Osteoblast (primary cell): ENCODE measurements at regions not wholly inside any gene's neighbourhood (a gene's known extent, or its start where the extent isn't known, plus 50 kb on each side); places are given as distances from the start of the nearest gene placed in this dataset.
"Not testable (repeated sequence)": the region's sequence is repeated elsewhere in the genome, so short reads cannot be mapped to it uniquely, and the experiment has no call there.

Experiments used
- DNase-seq: peaks from one replicate; pipeline ENCODE4 v3.0.0; 2011; ENCODE audit warnings: low spot score, mixed read lengths; ENCODE audit not compliant: insufficient read length; ENCODE audit errors: missing footprints
- H2AFZ ChIP-seq: 2 replicates; pipeline ENCODE4 v1.6.0; 2011; ENCODE audit warnings: mild to moderate bottlenecking, low read length
- H3K27ac ChIP-seq: 2 replicates; pipeline ENCODE4 v1.5.1; 2011; ENCODE audit warnings: mild to moderate bottlenecking, low read depth, low read length, moderate library complexity
- H3K27me3 ChIP-seq: 2 replicates; pipeline ENCODE4 v1.6.0; 2012; ENCODE audit warnings: mild to moderate bottlenecking, control low read depth, inconsistent platforms, low read length, moderate library complexity; ENCODE audit not compliant: insufficient read depth
- H3K36me3 ChIP-seq: 2 replicates; pipeline ENCODE4 v1.5.1; 2011; ENCODE audit warnings: mild to moderate bottlenecking, low read length, control low read depth, moderate library complexity; ENCODE audit not compliant: insufficient read depth
- H3K4me1 ChIP-seq: 2 replicates; pipeline ENCODE4 v1.5.1; 2011; ENCODE audit warnings: mild to moderate bottlenecking, low read length, control low read depth, moderate library complexity; ENCODE audit not compliant: insufficient read depth
- H3K4me2 ChIP-seq: 2 replicates; pipeline ENCODE4 v1.6.0; 2011; ENCODE audit warnings: mild to moderate bottlenecking, low read length; ENCODE audit not compliant: insufficient read depth
- H3K4me3 ChIP-seq: fragments of 200-600 bp; sonication (generic); 3 replicates; pipeline ENCODE4 v1.5.1; 2012; ENCODE audit warnings: mild to moderate bottlenecking, low read length, inconsistent platforms; ENCODE audit not compliant: insufficient read depth
- H3K79me2 ChIP-seq: 2 replicates; pipeline ENCODE4 v1.6.0; 2012; ENCODE audit warnings: mild to moderate bottlenecking, low read length, control low read depth, inconsistent platforms; ENCODE audit not compliant: insufficient read depth
- H3K9me3 ChIP-seq: 2 replicates; pipeline ENCODE4 v1.5.1; 2011; ENCODE audit warnings: low read depth, low read length, control low read depth
- H4K20me1 ChIP-seq: 2 replicates; pipeline ENCODE4 v1.6.0; 2012; ENCODE audit warnings: mild to moderate bottlenecking, low read length, control low read depth; ENCODE audit not compliant: insufficient read depth
- TF ChIP-seq, protein P1 (sequence below): IDR thresholded peaks from 2 replicates; pipeline ENCODE4 v1.5.1; 2011; ENCODE audit warnings: mild to moderate bottlenecking, low read depth, low read length, moderate library complexity; ENCODE audit errors: extremely low read depth

DNA sequence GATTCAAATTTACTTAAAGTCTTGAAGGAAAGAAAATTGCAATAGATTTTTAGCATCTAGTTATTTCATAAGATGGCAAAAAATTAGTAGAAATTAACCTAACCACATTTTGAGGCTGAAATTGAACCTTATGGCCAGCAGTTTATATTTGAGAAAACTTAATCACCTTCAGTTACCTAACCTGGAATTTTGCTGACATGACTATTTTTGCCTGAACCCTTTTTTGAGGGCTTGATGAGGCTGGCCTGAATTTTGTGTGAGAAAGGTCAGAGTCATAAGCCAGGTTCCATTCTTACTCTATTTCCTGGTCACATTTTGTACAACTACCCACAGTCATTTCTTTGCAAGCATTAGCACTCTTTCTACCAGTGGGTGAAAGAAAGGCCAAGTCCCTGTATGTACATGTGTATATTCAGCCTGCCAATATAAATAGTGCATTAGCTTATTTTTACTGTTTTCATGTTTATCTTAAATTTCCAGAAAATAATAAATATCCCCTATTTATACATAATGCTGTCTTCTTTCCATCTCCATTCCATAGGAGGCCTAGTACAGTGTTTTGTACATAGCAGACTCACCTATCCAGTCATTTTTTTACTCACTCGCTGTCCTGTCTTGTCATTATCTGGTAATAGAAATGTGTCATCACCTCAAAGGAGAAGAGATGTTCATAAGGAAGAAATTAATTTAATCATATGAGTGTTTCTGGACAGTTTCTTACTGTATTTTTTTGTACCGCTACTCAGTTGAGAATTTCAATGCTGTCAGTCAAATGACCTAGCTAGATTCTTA is 108.4 kb upstream of the SGCD start:
- no peak for DNase-seq
- TF ChIP-seq, protein P1, sequence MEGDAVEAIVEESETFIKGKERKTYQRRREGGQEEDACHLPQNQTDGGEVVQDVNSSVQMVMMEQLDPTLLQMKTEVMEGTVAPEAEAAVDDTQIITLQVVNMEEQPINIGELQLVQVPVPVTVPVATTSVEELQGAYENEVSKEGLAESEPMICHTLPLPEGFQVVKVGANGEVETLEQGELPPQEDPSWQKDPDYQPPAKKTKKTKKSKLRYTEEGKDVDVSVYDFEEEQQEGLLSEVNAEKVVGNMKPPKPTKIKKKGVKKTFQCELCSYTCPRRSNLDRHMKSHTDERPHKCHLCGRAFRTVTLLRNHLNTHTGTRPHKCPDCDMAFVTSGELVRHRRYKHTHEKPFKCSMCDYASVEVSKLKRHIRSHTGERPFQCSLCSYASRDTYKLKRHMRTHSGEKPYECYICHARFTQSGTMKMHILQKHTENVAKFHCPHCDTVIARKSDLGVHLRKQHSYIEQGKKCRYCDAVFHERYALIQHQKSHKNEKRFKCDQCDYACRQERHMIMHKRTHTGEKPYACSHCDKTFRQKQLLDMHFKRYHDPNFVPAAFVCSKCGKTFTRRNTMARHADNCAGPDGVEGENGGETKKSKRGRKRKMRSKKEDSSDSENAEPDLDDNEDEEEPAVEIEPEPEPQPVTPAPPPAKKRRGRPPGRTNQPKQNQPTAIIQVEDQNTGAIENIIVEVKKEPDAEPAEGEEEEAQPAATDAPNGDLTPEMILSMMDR = no peak
- H3K4me1 ChIP-seq = no peaks in the 10 kb centered on the region
- no peaks in the 10 kb centered on the region for H3K79me2 ChIP-seq
- H4K20me1 ChIP-seq = no peaks in the 10 kb centered on the region
- H3K9me3 ChIP-seq = no peaks in the 10 kb centered on the region
- no peaks in the 10 kb centered on the region for H3K36me3 ChIP-seq
- no peak overlapping the region for H3K27ac ChIP-seq
- no peak overlapping the region for H3K4me3 ChIP-seq
- no peaks in the 10 kb centered on the region for H3K27me3 ChIP-seq
- no peak overlapping the region for H3K4me2 ChIP-seq
- no peak overlapping the region for H2AFZ ChIP-seq

DNA sequence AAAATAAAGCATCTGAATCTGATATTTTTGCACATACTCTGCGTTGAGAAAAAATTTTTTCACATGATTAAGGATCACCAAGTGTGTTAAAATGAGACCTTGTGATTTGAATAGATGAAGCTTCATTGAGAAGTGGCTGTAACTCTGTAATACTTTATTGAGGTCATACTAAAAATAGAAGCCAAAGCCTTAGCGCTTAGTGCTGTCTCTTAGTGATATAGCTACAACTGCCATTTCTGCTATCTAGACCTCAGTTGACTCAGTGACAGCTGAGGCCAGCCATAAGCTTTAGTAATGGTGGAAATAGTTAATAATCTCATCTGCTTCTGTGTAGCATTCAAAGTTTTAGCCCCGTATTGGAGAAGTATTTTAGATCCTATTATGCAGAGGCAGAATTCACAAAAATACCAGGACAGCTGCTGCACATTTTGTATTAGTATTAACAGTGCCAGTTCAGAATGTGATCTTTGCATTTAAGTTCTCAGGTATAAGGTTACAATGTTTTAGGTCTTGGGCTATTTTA is 107.4 kb upstream of the SGCD start:
- DNase-seq = no peak
- Histone ChIP-seq H3K4me1 (no peaks in the 10 kb centered on the region), H4K20me1 (no peaks in the 10 kb centered on the region)

DNA sequence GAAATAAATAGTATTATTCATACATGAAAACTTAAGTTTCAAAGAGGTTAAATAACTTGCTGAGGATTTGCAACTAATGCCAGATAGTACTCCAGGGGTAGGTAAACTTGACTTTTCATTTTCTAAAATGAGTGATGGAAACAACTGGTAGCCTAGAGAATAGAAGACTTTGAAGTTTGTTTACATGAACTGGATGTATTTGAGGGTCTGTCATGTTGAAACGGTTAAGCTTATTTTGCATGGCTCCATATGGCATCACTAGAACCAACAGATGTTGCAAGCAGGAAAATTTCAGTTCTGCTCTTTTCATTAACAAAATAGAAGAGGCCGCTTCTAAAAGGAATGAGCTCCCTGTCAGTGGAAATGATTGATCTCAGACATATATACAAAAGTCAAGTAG is 105.1 kb upstream of the SGCD start:
- no peaks in the 10 kb centered on the region for H3K36me3 ChIP-seq
- H3K27ac ChIP-seq = no peak overlapping the region
- no peaks in the 10 kb centered on the region for H3K9me3 ChIP-seq
- no peak overlapping the region for H3K4me2 ChIP-seq
- H3K4me1 ChIP-seq = no peaks in the 10 kb centered on the region
- H3K79me2 ChIP-seq = no peaks in the 10 kb centered on the region
- TF ChIP-seq, protein P1 = no peak
- H3K4me3 ChIP-seq = no peak overlapping the region
- DNase-seq = no peak
- no peaks in the 10 kb centered on the region for H4K20me1 ChIP-seq
- no peaks in the 10 kb centered on the region for H3K27me3 ChIP-seq
- H2AFZ ChIP-seq = no peak overlapping the region

More for the DNA sequence above, 107.4 kb upstream of the SGCD start:
- no peak overlapping the region for H3K27ac ChIP-seq
- no peak overlapping the region for H2AFZ ChIP-seq
- H3K4me3 ChIP-seq = no peak overlapping the region
- no peaks in the 10 kb centered on the region for H3K36me3 ChIP-seq
- TF ChIP-seq, protein P1 = no peak
- H3K4me2 ChIP-seq = no peak overlapping the region
- no peaks in the 10 kb centered on the region for H3K9me3 ChIP-seq
- H3K27me3 ChIP-seq = no peaks in the 10 kb centered on the region
- H3K79me2 ChIP-seq = no peaks in the 10 kb centered on the region

DNA sequence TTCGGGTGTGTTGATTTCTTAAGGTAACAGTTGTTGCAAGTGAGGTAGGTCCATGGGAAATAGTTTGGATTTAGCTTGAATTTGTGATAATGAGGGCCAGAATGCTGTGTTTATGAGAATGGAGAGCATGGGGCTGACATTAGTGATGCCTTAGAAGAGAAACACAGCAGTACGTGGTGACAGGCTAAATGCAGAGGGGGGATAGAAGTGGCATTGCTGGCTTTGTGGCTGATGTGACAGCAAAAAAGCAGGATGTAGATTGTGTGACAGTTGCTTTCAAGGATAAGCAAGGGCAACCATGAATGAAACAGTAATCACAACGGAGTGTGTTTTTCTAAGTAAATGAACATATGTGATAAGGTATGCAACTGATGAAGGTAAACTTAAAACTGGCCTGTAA is 103.4 kb upstream of the SGCD start:
- Histone ChIP-seq H4K20me1 (no peaks in the 10 kb centered on the region), H3K36me3 (no peaks in the 10 kb centered on the region), H2AFZ (no peak overlapping the region), H3K4me2 (no peak overlapping the region), H3K27me3 (no peaks in the 10 kb centered on the region), H3K9me3 (no peaks in the 10 kb centered on the region), H3K4me3 (no peak overlapping the region), H3K79me2 (no peaks in the 10 kb centered on the region), H3K4me1 (no peaks in the 10 kb centered on the region), H3K27ac (no peak overlapping the region)
- TF ChIP-seq, protein P1 = no peak
- no peak for DNase-seq

DNA sequence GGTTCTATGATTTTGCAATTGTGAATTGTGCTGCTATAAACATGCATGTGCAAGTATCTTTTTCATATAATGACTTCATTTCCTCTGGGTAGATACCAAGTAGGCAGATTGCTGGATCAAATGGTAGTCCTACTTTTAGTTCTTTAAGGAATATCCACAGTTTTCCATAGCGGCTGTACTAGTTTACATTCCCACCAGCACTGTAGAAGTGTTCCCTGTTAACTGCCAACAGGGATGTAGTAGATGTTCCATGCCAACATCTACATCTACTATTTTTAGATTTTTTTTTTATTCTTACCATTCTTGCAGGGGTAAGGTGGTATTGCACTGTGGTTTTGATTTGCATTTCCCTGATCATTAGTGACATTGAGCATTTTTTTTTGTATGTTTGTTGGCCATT is 100.5 kb upstream of the SGCD start:
- H3K79me2 ChIP-seq, H2AFZ ChIP-seq, H3K4me3 ChIP-seq, DNase-seq, H3K9me3 ChIP-seq, H3K4me2 ChIP-seq, H4K20me1 ChIP-seq, H3K36me3 ChIP-seq, H3K4me1 ChIP-seq, H3K27ac ChIP-seq, H3K27me3 ChIP-seq: not testable (repeated sequence)
